Left lobe of liver (tissue), 2 donors: ENCODE measurements at regions not wholly inside any gene's neighbourhood (a gene's known extent, or its start where the extent isn't known, plus 50 kb on each side); places are given as distances from the start of the nearest gene placed in this dataset.

Source experiments
- ATAC-seq: fragments of 200-7000 bp; cut with Tn5 transposase; one replicate; pipeline ENCODE4 v1.9.1; 2020; ENCODE audit warnings: mild to moderate bottlenecking, moderate library complexity
- DNase-seq: peaks from one replicate; pipeline ENCODE4 v3.0.0-alpha.2; 2020; ENCODE audit warnings: low spot score
- donor health status: DM: no; HTN: no; CAD: no; lungs with moderate emphysema.
- donor health status: DM: no; HTN: yes; CAD: no.

DNA sequence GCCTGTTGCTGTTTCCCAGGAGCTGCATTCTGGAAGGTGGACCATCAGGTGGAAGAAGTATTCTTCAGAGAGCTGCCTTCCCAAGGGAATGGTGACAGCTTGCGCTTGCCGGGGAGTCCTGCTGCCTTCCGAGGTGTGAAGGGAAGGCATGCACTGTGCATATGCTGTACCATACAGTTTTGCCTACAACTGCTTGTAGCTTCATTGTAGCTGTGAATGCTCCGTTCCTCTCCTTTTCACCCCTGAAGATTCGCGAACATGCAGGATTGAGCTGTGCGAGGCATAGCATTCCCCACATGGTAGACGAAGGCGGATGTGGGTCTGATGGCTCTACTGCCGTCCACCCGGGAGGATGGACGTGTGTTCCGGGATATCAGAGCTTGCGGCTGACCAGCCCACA lies 243.2 kb upstream of the TSHZ3 start:
- DNase-seq (no peak), ATAC-seq (no peak)

DNA sequence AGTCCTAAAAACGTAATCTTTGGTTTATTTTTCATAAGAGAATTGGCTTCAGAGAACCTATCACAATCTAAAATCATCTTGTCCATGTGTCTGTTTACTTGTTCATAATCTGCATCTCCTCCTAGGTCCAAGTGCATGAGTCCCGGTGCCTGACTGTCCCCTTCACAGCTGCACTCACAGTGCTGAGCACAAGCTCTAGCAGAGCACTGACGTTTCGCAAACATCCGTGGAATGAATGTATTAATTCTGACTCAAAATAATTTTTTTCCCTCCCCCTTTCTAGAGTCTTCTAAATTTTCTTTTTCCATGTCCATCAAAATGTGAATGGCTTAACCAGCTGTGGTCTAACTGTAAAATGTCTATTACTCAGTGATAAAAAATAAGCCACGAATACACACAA lies 245.5 kb upstream of the TSHZ3 start:
- peak; percentile 1 for DNase-seq
- ATAC-seq: no peak

DNA sequence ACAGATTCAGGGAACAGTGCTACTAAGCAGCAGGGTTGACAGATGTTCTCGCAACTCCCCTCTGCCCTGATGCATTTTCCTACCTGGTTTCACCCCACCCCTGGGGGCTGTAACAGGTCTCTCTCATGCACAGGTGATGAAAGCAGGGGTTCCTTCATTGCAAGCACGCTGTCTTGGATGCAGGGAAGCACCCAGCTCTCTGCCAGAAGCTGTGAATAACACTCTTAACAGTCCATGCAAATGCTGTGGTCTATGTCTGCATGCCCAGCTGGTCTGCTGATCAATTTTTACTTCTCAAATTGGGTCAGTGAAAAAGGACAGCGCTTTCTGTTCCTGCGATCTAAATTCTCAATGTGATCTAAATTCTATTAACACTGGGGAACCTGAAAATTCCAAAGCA lies 246.3 kb upstream of the TSHZ3 start:
- ATAC-seq: no peak
- DNase-seq: peak; percentile 14

DNA sequence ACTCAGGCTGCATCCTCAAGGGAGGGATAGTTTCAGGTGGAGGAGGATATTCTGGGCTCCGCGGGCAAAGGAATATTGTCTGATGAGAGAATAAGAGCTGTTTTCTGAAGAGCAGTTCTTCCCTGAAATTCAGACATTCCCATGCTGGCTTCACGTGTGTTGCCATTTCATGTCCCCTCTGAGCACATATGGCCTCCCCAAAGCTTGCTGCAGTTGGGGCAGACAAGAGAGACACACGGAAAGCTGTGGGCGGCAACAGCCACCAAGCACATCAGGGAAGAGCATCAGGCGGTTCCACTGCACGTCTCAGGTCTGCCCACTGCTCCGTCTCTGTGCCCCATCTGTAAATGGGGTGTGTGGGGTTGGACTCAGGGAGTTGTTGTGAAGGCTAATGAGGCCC lies 247.5 kb upstream of the TSHZ3 start:
- no peak for ATAC-seq
- DNase-seq: no peak

DNA sequence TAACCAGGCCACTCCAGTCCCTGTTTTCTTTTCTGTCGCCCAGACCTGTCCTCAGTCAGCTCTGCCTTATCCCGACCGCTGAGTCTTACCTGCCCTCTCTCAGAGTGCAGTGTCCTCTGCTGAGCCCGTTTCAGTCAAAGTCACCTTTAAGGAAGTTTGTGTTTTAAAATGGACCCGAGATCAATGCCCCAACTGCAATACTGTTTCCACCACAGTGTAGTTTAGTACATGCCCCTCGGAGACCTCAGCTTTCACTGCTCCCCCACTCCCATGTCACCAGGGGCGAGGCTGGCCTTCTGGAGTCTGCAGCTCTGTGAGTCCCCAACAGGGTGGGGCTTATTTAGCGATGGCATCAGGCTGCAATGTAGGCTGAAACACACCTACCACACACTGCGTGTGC lies 248.4 kb upstream of the TSHZ3 start:
- ATAC-seq: no peak

DNA sequence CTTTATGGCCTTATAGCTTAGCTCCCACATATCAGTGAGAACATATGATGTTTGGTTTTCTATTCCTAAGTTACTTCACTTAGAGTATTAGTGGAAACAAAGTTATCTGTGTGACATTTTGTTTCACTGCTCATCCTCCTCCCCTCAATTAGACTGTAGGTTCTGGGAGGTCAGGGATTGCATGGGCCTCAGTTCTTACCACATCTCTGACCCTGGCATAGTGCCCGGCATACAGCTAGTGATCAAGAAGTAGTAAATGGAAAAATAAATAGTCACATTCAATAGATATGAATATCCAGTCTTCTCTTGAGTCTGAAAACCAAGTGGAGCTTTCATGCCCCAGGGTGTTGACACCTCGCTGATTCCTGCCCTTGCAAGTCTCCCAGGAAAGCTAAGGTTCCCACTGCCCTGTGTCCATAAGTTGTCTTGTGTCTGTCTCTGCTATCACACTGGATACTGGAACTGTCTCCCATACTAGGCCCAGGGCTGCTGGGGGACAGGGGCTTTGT lies 249.5 kb upstream of the TSHZ3 start:
- DNase-seq (no peak), ATAC-seq (no peak)

More for the DNA sequence above, 248.4 kb upstream of the TSHZ3 start:
- DNase-seq: no peak

DNA sequence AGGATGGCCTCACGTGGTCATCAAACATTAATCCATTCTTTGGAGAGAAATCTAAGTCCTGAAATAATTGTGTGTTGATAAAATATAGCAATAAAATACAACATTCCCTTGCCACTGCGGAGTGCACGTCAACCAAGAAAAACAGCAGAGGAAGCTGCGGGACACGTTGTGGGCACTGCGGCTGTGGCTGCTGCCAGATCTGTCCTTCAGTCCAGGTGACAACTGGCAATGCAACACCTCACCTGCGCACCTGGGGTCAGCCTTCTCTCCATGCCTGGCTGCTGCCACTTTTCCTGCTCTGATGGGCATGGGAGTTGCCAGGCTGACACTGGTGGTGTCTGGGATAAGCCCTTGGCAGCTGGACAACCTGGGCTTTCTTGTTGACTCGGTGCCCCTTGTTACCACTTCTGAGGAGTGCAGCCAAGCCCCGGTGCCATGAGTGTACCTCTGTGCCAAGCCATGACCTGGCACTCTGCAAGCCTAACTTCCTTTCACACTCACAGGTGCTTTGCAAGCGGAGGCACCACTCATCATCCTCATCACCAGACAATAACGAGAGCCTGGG lies 251.6 kb upstream of the TSHZ3 start:
- no peak for DNase-seq
- no peak for ATAC-seq

DNA sequence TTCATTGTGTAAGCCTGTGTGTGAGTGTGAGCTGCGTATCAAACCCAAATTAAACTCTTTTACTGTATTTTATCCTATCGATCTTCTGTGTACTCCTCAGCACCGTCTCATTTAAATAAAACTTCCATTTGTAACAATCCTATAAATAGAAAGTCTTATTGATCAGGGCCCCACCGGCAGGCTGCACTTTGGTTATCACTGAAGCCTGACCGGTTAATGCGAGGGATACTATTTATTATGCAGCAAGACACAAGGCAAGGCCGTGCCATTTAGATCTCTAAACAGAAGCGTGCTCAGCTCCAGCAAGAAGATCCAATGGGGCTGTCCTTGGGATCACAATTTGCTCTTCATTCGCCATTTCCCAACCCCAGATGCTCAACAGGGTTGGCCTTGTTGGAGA lies 252.6 kb upstream of the TSHZ3 start:
- no peak for ATAC-seq
- no peak for DNase-seq

DNA sequence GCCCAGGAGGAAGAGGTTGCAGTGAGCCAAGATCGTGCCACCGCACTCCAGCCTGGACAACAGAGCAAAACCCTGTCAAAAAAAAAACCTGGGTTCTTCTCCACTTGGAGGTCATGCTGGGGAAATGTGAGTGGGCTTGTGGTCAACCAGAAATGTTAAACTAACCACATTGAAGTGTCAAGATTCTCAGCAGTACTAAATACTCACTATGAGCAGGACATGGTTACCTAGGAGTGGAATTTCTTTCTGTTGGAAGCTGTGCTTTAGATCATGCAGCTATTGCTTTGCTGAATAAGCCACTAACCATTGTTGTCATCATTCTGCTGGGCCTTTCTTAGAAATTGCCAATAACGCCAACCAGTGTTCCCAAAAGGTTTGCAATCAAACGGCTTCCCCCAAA lies 253.3 kb upstream of the TSHZ3 start:
- ATAC-seq (no peak), DNase-seq (no peak)

DNA sequence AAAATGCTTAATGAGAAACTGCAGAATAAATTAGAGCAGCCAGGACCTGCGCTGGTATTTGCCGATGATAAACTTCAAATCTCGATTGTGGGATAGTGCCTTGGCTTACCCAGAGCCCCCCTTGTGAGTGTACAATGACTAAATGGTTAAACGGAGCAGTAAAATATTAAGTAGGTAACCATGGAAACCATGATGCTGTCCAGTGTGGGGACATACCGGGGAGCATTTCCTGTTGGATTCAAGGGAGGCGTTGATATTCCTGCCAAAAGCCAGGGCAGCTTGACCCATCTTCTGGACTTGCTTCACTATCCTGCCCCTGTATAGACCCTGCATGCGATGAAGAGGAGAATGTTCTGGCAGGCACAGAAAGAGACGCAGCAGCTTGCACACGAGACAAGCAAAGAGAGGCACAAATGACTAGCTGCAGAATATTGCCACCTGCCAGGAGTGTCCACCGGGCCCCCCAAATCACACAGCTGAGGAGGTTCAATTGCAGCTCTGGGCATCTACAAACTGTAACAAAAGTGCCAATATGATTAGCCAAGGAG lies 255.3 kb upstream of the TSHZ3 start:
- ATAC-seq: no peak
- DNase-seq: no peak

DNA sequence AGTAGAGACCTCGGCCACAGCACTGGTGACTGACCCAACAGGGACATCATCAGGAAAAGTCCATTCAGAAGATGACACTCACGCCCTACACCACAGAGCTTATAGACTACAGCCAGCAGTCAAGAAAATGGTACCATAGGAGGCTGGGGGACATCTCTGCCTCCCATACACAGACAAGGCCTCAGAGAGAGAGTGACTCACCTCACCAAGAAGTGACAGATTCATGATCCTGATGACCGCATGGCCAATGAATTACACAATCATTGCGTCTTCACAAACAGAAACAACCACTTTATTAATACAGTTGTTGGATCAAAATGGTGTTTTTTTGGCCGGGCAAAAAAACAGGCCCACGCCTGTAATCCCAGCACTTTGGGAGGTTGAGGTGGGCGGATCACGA lies 260.8 kb upstream of the TSHZ3 start:
- ATAC-seq (no peak), DNase-seq (no peak)

DNA sequence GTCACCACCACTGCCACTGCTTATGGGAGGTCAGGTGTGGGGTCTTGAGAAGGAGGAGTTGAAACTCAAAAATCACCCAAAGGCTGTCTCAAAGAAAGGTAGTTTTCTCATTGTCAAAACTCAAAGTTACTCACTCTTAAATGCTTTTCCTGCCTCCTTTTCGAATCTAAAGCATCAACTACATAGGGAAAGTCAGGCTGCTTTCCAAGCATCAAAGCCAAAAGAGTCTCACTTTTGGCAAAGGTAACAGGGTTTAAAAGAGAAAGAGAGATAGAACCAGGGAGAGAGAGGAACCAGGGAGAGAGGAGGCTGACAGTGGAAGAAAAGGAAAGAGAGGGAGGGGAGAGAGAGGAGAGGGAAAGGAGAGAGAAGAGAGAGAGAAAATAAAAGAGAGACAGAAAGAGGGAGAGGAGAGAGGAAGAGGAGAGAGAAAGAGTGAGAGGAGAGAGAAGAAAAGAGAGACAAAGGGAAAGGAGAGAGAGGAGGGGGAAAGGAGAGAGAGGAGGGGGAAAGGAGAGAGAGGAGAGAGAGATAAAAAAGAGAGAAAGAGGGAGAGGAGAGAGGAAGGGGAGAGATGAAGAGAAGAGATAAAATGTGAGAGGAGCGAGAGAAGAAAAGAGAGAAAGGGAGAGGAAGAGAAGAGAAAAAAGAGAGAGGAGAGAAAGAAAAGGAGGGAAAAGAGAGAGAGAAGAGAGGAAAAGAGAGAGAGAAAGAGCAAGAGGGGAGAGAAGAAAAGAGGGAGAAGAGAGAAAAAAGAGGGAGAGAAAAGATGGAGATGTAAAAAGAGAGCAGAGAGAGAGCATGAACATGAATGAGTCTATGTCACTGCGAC lies 262.0 kb upstream of the TSHZ3 start:
- DNase-seq (no peak), ATAC-seq (no peak)

DNA sequence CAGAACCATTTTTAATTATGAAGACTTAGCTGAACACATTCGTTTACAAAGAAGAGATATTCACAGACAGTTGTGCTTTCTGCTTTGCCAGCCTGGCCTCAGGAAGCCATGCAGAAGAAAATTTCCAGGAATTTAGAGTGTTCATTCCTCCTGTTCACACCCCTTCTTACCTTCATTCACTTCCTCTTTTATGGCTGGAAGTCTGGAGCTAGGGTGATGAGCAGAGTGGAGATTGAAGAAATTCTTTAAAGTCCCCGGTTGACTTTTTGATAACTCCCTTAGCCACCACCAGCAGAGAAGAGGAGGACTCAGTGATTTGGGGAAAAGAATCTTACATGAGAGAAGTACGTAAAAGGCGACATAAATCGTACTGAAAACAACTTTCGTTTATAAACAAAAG lies 263.6 kb upstream of the TSHZ3 start:
- ATAC-seq: no peak
- no peak for DNase-seq

DNA sequence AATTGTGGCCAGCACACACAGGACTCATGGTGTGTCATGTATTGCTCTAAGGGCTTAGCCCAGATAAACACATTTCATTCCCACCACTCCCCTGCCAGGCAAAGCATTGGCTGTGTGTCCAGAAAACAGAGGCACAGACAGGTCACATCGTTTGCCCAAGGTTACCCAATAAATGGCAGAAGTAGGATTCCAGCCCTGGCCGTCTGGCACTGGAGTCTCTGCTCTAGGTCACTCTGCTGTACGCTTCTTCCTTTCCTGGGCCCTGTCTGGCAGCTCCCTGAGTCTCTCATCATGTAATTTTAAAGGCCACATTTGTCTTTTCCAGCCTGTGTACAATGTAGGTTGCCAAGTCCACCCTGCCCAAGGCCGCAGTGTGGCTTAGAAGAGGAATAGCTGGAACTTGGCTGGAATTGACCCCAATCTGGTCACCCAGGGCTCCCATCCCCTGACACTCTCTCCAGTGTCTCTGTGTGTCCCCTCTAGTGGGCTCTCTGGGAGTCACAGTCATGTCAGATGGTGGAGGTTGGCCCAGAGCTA lies 264.5 kb upstream of the TSHZ3 start:
- DNase-seq (no peak), ATAC-seq (no peak)

DNA sequence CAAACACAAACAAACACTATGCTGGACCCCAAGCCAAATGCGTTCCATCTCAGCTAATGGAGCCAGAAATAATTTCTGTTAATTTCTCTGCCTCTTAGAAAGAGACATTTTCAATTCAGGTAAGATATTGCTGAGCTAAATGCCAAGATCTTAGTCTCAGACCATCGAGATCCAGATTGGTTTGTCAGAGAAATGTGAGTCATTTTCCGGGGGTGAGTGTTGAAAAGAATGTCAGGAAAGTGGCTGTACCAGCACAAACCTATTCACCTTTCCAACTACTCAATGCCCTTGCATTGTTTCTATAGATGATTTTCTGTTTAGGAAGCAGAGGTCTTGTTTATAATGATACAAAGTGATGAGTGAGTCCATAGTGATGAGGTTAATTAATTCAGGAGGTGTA lies 266.8 kb upstream of the TSHZ3 start:
- no peak for DNase-seq
- no peak for ATAC-seq

DNA sequence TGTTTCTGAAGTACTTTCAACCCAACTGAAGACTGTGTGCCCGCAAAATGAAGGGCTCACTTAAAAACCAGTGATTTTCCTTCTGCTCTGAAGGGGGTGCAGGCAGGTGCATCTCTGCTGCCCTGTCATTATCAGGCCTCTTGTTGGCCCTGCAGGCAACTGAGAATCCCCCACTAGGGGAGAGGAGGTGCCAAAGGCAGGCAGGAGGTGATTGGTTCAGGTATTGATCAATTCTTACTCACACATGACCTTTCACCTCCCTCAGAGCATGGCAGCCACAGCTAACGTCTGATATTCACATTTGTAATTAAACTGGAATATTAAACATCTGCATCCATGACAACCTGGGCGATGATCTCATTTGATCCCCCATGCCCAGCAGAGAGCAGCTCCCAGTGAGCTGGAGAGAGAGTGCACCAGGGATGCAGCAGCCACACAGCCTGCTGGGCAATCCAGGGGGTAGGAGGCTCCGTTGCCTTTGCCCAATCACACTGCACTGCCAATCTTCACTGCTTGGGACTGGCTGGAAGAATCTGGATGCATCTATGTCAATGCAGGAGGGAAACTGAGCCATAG lies 267.9 kb upstream of the TSHZ3 start:
- DNase-seq: no peak
- ATAC-seq: no peak

DNA sequence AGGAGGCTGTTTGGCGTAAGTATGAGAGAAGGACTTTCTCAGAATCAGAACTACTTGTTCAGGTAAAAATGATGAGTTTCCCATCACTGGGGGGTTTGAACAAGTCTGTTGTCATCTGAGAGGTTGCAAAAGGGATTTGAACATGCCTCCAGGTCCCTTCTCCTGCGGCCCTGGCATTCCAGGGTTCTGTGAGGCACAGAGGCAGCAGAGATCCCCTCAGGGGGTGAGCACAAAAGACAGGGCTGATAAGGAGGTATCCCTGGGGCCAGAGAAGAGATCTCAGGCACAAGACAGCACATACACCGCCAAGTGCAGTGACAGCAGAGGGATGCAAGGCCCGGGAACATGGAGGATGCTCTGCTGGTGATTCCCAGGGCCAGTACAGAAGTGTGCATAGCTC lies 275.8 kb upstream of the TSHZ3 start:
- no peak for DNase-seq
- ATAC-seq: no peak

DNA sequence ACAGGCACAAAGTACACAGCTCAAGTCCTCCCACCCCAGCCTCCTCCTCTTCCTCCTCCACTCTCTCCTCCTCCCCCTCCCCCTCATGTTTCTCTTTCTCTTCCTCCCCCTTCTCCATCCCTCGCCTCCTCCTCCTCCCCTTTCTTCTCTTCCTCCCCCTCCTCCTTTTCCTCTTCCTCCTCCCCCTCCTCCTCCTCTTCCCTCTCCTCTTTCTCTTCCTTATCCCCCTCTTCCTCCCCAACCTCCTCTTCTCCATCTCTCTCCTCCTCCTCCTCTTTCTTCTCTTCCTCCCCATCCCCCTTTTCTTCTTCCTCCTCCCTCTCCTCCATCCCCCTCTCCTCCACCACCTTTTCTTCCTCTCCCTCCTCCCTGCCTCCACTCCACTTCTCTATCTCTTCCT lies 276.3 kb upstream of the TSHZ3 start:
- ATAC-seq (no peak), DNase-seq (no peak)

DNA sequence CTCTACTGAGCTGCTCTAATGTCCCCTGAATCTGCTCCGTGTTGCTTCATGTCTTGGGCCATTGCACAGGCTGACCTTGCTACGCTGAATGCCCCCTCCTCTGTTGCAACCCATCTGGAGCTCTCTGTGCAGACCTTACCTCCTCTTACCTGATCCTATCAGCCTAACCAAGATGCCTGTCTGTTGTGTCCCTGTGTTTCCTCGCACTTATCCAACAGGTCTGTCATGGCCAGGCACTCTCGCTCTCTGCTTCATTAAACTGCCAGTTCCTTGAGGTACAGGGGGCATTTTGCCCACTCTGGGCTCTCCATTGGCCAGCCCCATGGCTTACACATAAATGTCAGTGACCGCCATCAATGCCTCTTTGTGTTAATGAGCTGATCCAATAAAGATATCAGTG lies 277.7 kb upstream of the TSHZ3 start:
- no peak for DNase-seq

DNA sequence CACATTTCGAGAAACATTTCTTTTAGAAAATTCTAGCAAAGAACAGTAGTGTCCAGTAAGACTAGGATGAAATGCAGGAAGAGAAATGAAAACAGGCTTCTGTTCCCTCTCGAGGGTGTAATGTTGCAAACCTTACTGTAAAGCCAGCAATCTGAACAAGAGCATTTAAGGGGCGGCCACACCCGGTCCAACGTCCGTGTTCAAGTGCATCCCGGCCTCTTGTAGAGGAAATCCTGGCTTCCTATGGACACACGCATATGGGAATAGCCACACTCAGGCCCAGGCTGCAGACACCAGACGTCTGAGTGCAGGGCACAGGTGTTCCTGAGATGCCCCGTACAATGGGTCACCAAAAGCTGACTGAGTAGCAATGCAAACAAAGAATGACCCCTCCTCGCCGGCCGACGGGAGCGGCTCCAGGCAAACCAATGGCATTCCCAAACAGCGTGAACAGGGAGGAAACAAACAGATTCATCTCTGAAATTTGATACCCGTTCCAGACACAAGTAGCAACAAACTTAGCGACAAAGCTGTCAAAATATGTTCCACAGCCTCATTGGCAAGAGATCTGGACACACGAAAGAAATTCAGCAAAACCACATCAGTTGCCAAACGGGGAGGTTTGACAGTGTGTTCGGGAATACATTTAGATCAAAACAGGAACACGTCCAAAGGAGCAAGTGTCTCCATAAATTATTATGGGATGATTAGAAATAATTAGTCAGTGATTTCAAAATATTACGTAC lies 278.6 kb upstream of the TSHZ3 start:
- ATAC-seq: no peak
- DNase-seq: no peak

More for the DNA sequence above, 277.7 kb upstream of the TSHZ3 start:
- no peak for ATAC-seq
